Activated CD8-positive, alpha-beta memory T cell treated with anti-CD3 and anti-CD28 coated beads for 1 hour (primary cell): ENCODE measurements at regions not wholly inside any gene's neighbourhood (a gene's known extent, or its start where the extent isn't known, plus 50 kb on each side); places are given as distances from the start of the nearest gene placed in this dataset.
"Not testable (repeated sequence)": the region's sequence is repeated elsewhere in the genome, so short reads cannot be mapped to it uniquely, and the experiment has no call there.

Experiments used
- DNase-seq, 2 donors: peaks; one replicate each; pipeline ENCODE4 v3.0.0-alpha.2; 2020; ENCODE audit warnings: low read depth in 1 of 2; ENCODE audit errors: extremely low read depth in 1 of 2

GRCh38 chr10:101280511-101280910, 51.2 kb upstream of the LBX1 start:
- DNase-seq: no peak

- not testable (repeated sequence) for DNase-seq
These were observed 51.7 kb upstream of the LBX1 start for GRCh38 chr10:101280921-101281320.

GRCh38 chr10:101282947-101283346, 53.7 kb upstream of the LBX1 start:
- no peak for DNase-seq

GRCh38 chr10:101283762-101284100, 54.5 kb upstream of the LBX1 start:
- DNase-seq: no peak

GRCh38 chr10:101284101-101284743, 55.0 kb upstream of the LBX1 start:
- DNase-seq: no peak

- no peak for DNase-seq
These were observed 55.6 kb upstream of the LBX1 start for GRCh38 chr10:101284744-101285463.

GRCh38 chr10:101285519-101286070, 56.3 kb upstream of the LBX1 start:
- no peak for DNase-seq

GRCh38 chr10:101286248-101287046, 57.2 kb upstream of the LBX1 start:
- no peak for DNase-seq

- DNase-seq: no peak
These were observed 58.1 kb upstream of the LBX1 start for GRCh38 chr10:101287183-101287996.

- DNase-seq: no peak
These were observed 58.9 kb upstream of the LBX1 start for GRCh38 chr10:101287997-101288635.

- DNase-seq: no peak
These were observed 60.3 kb upstream of the LBX1 start for GRCh38 chr10:101289541-101289940.

- no peak for DNase-seq
These were observed 61.2 kb upstream of the LBX1 start for GRCh38 chr10:101290431-101290830.

- no peak for DNase-seq
These were observed 61.6 kb upstream of the LBX1 start for GRCh38 chr10:101290881-101291280.

- DNase-seq: peak in 1 of 2 donors; percentile 28
These were observed 62.3 kb upstream of the LBX1 start for GRCh38 chr10:101291331-101292193.

- no peak for DNase-seq
These were observed 61.6 kb upstream of the BTRC start for GRCh38 chr10:101292194-101293006.

- no peak for DNase-seq
These were observed 60.8 kb upstream of the BTRC start for GRCh38 chr10:101293007-101293723.

- no peak for DNase-seq
These were observed 59.9 kb upstream of the BTRC start for GRCh38 chr10:101294109-101294508.

GRCh38 chr10:101295261-101295660, 58.7 kb upstream of the BTRC start:
- DNase-seq: no peak
